Adrenal gland (tissue), 9 donors: ENCODE measurements at regions not wholly inside any gene's neighbourhood (a gene's known extent, or its start where the extent isn't known, plus 50 kb on each side); places are given as distances from the start of the nearest gene placed in this dataset.

Experiments used
- DNase-seq, 7 donors: peaks; one replicate each; pipeline ENCODE4 v3.0.0-alpha.2; 2019 to 2020
- H3K27ac ChIP-seq, 5 donors: fragments of 200-600 bp; sonication (generic) in 4 of 5; 1 replicate in 3 of 5; 2 replicates in 2 of 5; pipeline versions ENCODE4 v1.5.1 to v1.8.0; 2016 to 2020; ENCODE audit warnings: mild to moderate bottlenecking in 1 of 5
- H3K27me3 ChIP-seq: fragments of 200-600 bp; 2 replicates; pipeline ENCODE4 v1.8.0; 2021
- H3K36me3 ChIP-seq, 2 donors: fragments of 200-600 bp; replicated peaks in 1 of 2; 1 replicate in 1 of 2; 2 replicates in 1 of 2; pipeline versions ENCODE4 v1.5.1 to v1.8.0; 2018 to 2022
- H3K4me1 ChIP-seq, 2 donors: fragments of 200-600 bp; replicated peaks in 1 of 2; 1 replicate in 1 of 2; 2 replicates in 1 of 2; pipeline versions ENCODE4 v1.5.1 to v1.8.0; 2018 to 2021
- H3K4me3 ChIP-seq, 4 donors: fragments of 200-600 bp; sonication (generic) in 3 of 4; one replicate each; pipeline ENCODE4 v1.5.1; 2016 to 2018
- H3K9me3 ChIP-seq, 3 donors: fragments of 200-600 bp; sonication (generic) in 1 of 3; replicated peaks in 1 of 3; 1 replicate in 2 of 3; 2 replicates in 1 of 3; pipeline versions ENCODE4 v1.5.1 to v1.8.0; 2016 to 2021
- POLR2A ChIP-seq, 2 donors: fragments of 450-650 bp; IDR thresholded peaks; one replicate each; pipeline ENCODE4 v1.6.1; 2017; ENCODE audit warnings: antibody characterized with exemption in 2 of 2, mild to moderate bottlenecking in 2 of 2, moderate library complexity in 1 of 2
- WGBS, 4 donors: extraction: QIAGEN DNeasy Blood & Tissue Kit in 2 of 4; methylation state at CpG; one replicate each; pipeline versions ENCODE4 v1.1.5 to v1.1.7; 2013 to 2017; 5-methylcytosine and 5-hydroxymethylcytosine counted together
- intact Hi-C, 2 donors: fragments of 100-400 bp; cut with DNase I; formaldehyde crosslinking; loops; one replicate each; pipeline versions ENCODE4 v1.14.1 to v1.15.0; 2022 to 2023
- TF ChIP-seq, protein P1 (sequence below), 6 experiments: fragments of 450-650 bp in 4 of 6; fragments of 200-600 bp in 2 of 6; sonication (generic) in 1 of 6; IDR thresholded peaks; 1 replicate in 5 of 6; 2 replicates in 1 of 6; pipeline versions ENCODE4 v1.5.1 to v1.8.0; 2016 to 2021; ENCODE audit warnings: antibody characterized with exemption in 6 of 6, mild to moderate bottlenecking in 2 of 6, moderate library complexity in 1 of 6
- donor health status: healthy with polysubstance abuse.
- donor health status: Bipolar disorder and iron deficiency.
- donor health status: DM: yes; HTN: yes; CAD: no.
- donor health status: DM: no; HTN: no; CAD: no.
- donor health status: DM: no; HTN: no; CAD: no.

DNA sequence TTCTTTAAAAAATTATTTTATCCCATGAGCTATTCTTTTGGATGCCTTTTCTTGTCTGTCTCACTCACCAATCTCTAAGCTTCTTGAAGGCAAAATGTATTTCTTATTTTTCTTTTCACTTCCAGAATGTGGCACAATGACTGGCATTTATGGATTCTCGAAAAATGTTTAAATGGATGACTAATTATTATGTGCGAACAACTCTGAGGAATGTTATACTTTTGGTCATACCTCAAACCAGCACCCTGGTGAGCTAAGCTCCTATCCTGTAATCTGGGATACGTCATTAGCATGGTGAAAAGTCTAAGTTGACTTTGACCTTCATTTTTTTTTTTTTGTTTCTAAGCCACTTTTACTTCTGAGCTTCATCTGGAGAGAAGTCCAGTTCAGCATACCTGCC is 214.0 kb upstream of the CEP162 start:
- no peaks in the 10 kb centered on the region for H3K9me3 ChIP-seq

DNA sequence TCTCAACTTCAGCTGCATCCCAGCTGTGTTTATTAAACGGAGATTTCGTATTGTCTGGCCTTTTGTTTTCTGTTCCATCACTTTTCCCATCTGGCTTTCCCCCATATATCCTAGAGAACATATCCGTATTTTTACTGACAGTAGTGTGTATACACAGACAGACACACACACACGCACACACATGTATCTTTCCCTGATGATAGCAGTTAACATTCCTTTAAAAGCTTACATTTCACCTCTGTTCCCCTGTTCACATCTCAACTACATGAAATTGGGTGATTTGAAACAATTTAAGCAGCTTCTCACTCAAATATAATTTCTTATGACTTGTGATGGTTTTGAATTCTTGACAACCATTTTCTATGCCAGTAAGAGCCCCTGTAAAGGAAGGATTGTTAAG is 207.1 kb upstream of the CEP162 start:
- intact Hi-C loops: no loop called here
- Histone ChIP-seq H3K9me3 (no peaks in the 10 kb centered on the region), H3K36me3 (no peaks in the 10 kb centered on the region), H3K27me3 (no peaks in the 10 kb centered on the region), H3K4me1 (no peaks in the 10 kb centered on the region), H3K27ac (no peak overlapping the region), H3K4me3 (no peak overlapping the region)
- DNase-seq: no peak
- TF ChIP-seq POLR2A (IDR thresholded peaks at IDR 0.05): no peak
- TF ChIP-seq, protein P1, sequence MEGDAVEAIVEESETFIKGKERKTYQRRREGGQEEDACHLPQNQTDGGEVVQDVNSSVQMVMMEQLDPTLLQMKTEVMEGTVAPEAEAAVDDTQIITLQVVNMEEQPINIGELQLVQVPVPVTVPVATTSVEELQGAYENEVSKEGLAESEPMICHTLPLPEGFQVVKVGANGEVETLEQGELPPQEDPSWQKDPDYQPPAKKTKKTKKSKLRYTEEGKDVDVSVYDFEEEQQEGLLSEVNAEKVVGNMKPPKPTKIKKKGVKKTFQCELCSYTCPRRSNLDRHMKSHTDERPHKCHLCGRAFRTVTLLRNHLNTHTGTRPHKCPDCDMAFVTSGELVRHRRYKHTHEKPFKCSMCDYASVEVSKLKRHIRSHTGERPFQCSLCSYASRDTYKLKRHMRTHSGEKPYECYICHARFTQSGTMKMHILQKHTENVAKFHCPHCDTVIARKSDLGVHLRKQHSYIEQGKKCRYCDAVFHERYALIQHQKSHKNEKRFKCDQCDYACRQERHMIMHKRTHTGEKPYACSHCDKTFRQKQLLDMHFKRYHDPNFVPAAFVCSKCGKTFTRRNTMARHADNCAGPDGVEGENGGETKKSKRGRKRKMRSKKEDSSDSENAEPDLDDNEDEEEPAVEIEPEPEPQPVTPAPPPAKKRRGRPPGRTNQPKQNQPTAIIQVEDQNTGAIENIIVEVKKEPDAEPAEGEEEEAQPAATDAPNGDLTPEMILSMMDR (IDR thresholded peaks at IDR 0.05): no peak
- WGBS, 4 donors: 71 to 79% (median 74%) methylated on average over 4 of the region's 4 CpGs

More for the DNA sequence above, 214.0 kb upstream of the CEP162 start:
- DNase-seq: no peak
- Histone ChIP-seq H3K27ac (no peak overlapping the region), H3K27me3 (no peaks in the 10 kb centered on the region), H3K4me3 (no peak overlapping the region), H3K4me1 (no peaks in the 10 kb centered on the region), H3K36me3 (no peaks in the 10 kb centered on the region)
- WGBS, 4 donors: 65 to 74% (median 68%) methylated on average over 3 of the region's 3 CpGs
- intact Hi-C loops: no loop called here
- no peak for TF ChIP-seq POLR2A (IDR thresholded peaks at IDR 0.05)
- TF ChIP-seq, protein P1 (IDR thresholded peaks at IDR 0.05): no peak

DNA sequence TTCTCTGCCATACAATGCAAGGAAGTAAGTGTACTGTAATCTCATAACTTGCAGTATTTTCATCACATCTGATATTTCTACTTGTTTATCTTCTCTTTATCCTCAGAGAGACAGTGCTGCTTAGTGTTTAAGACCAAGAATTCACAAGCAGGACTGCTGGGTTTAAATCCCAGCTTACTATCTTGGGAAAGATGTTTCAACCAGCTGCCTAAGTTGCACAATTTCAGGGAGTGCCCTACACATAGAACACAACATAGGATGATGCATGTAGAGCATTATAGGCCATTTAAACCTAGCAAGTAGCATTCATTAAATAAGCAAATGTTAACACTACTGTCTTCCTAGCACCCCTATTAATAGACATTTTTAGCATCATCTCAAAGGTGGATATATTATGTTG is 205.2 kb upstream of the CEP162 start:
- H3K36me3 ChIP-seq: no peaks in the 10 kb centered on the region
- intact Hi-C loops: no loop called here
- no peak for DNase-seq
- H3K27ac ChIP-seq: no peak overlapping the region
- H3K4me3 ChIP-seq: no peak overlapping the region
- H3K9me3 ChIP-seq: no peaks in the 10 kb centered on the region
- TF ChIP-seq, protein P1 (IDR thresholded peaks at IDR 0.05): no peak
- no peak for TF ChIP-seq POLR2A (IDR thresholded peaks at IDR 0.05)
- no peaks in the 10 kb centered on the region for H3K27me3 ChIP-seq
- no peaks in the 10 kb centered on the region for H3K4me1 ChIP-seq

DNA sequence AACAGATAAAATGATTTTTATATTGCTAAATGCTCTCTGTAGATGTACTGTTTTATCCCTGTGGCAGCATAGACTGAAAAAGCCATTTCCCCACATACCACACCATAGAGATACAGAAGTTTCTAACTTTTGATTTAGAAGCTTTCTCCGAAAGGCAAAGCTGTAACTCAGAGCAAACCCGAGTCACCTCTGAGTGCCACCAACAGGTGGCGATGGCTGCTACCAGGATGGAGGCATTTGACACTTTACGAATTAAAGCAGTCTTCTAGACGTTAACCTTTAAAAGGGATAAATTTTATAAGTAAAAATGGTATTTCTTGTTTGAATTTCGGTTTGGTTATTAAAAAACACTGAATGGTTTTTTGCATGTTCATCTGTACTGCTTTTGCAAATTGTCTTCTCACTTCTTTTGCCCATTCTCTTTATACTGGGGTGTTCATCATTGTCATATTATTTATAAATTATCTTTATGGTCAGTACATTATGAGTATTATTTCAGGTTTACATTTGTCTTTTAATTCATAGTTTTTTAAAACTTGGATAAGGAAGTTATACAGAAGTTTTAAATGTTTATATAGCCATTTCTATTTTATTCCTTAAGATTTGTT is 201.0 kb upstream of the CEP162 start:
- Histone ChIP-seq H3K4me1 (no peaks in the 10 kb centered on the region), H3K27me3 (peaks cover 7% of the 10 kb centered on the region), H3K4me3 (no peak overlapping the region), H3K27ac (no peak overlapping the region), H3K36me3 (no peaks in the 10 kb centered on the region), H3K9me3 (no peaks in the 10 kb centered on the region)
- intact Hi-C loops: loop anchor here in 1 of 2 donors (10.0 kb wide), 1 partner anchor 536 kb away; no protein-coding TSS in a partner anchor
- TF ChIP-seq POLR2A (IDR thresholded peaks at IDR 0.05): no peak
- TF ChIP-seq, protein P1 (IDR thresholded peaks at IDR 0.05): peak; percentile 21 to 53 (median 44)
- 8 to 13% (median 11%) methylated on average over 6 of the region's 6 CpGs for WGBS, 4 donors
- DNase-seq: peak; percentile 17 to 51 (median 24)
